ENCODE measurements at regions not wholly inside any gene's neighbourhood (a gene's known extent, or its start where the extent isn't known, plus 50 kb on each side); places are given as distances from the start of the nearest gene placed in this dataset.

- TF ChIP-seq, protein P1, sequence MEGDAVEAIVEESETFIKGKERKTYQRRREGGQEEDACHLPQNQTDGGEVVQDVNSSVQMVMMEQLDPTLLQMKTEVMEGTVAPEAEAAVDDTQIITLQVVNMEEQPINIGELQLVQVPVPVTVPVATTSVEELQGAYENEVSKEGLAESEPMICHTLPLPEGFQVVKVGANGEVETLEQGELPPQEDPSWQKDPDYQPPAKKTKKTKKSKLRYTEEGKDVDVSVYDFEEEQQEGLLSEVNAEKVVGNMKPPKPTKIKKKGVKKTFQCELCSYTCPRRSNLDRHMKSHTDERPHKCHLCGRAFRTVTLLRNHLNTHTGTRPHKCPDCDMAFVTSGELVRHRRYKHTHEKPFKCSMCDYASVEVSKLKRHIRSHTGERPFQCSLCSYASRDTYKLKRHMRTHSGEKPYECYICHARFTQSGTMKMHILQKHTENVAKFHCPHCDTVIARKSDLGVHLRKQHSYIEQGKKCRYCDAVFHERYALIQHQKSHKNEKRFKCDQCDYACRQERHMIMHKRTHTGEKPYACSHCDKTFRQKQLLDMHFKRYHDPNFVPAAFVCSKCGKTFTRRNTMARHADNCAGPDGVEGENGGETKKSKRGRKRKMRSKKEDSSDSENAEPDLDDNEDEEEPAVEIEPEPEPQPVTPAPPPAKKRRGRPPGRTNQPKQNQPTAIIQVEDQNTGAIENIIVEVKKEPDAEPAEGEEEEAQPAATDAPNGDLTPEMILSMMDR (conservative IDR thresholded peaks at IDR 0.05), result no peak
- TF ChIP-seq ZFX (IDR thresholded peaks at IDR 0.05), result no peak
Measured at GRCh38 chr3:74303711-74304110, 310.7 kb downstream of the CNTN3 start.

Data from C4-2B (cell line).